HG03108 (cell line): ENCODE measurements at regions not wholly inside any gene's neighbourhood (a gene's known extent, or its start where the extent isn't known, plus 50 kb on each side); places are given as distances from the start of the nearest gene placed in this dataset.
"Not testable (repeated sequence)": the region's sequence is repeated elsewhere in the genome, so short reads cannot be mapped to it uniquely, and the experiment has no call there.

Experiments used
- ATAC-seq: cut with Tn5 transposase; IDR thresholded peaks from one replicate; pipeline ENCODE4 v1.9.1; 2021; ENCODE audit warnings: moderate library complexity; ENCODE audit not compliant: unreplicated experiment

- no peak for ATAC-seq
Observed at GRCh38 chr17:20935740-20936139, 107.1 kb downstream of the USP22 start.

- ATAC-seq, result no peak
Observed at GRCh38 chr17:20938244-20938643, 104.6 kb downstream of the USP22 start.

DNA sequence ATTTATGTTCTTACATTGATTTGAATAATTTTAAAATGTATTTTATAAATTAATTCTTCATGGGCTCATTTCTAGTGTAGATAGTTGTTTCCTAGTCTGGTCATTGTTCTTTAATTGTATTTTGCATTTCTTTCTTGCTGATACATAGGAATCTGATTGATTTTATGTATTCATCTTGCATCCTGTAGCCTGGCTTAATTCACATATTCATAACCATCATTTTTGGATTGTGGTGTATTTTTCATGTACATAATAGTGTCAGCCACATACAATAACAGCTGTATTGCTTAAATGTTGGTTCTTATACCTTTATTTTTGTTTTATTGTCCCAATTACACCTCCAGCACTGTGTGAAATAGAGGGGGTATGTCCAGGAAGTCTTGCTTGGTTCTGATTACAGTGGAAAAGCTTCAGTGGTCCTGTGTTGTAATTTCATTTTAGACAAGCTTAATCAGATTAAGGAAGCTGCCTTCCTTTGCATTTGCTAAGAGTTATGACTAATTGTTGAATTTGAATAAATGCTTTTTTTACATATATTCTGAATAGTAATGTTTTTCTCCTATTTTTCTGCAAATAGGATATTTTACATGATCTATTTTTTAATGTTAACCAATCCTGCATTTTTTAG, 103.7 kb downstream of the USP22 start:
- ATAC-seq, result no peak

- no peak for ATAC-seq
Observed at GRCh38 chr17:20941872-20942271, 100.9 kb downstream of the USP22 start.

- ATAC-seq, result no peak
Observed at GRCh38 chr17:20944014-20944865, 98.6 kb downstream of the USP22 start.

DNA sequence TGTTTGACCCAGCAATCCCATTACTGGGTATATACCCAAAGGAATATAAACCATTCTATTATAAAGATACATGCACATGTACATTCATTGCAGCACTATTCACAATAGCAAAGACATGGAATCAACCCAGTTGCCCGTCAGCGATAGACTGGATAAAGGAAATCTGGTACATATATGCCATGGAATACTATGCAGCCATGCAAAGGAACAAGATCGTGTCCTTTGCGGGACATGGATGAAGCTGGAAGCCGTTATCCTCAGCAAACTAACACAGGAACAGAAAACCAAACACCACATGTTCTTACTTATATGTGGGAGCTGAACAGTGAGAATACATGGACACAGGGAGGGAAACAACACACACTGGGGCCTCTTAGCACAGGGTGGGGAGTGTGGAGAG, 95.1 kb downstream of the USP22 start:
- not testable (repeated sequence) for ATAC-seq

- no peak for ATAC-seq
Observed at GRCh38 chr17:20948984-20949777, 93.6 kb downstream of the USP22 start.
